ENCODE measurements at regions not wholly inside any gene's neighbourhood (a gene's known extent, or its start where the extent isn't known, plus 50 kb on each side); places are given as distances from the start of the nearest gene placed in this dataset.

DNA sequence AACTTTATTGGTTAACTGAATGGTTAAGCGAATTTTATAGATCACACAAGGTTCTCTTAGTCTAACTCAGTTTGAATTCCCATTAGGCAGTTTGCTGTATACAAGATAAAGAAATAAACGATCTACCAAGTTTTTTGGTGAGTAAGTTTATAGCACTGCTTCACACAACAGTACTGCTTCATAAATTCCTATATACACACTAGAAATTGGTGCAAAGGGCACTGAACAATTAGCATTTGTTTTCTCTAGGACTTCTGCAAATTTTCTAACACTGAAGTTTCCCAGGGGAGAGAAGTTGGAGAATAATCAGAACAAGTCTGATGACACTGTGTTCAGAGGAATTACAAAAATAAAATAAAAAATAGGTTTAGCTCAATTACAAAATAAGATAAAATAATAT lies 1138.8 kb upstream of the PCDH9 start:
- peaks cover 4% of the 10 kb centered on the region; the same call in 1 of the 2 replicates for H3K4me1 ChIP-seq
- H3K9me3 ChIP-seq: no peaks in the 10 kb centered on the region
- TF ChIP-seq, protein P1, sequence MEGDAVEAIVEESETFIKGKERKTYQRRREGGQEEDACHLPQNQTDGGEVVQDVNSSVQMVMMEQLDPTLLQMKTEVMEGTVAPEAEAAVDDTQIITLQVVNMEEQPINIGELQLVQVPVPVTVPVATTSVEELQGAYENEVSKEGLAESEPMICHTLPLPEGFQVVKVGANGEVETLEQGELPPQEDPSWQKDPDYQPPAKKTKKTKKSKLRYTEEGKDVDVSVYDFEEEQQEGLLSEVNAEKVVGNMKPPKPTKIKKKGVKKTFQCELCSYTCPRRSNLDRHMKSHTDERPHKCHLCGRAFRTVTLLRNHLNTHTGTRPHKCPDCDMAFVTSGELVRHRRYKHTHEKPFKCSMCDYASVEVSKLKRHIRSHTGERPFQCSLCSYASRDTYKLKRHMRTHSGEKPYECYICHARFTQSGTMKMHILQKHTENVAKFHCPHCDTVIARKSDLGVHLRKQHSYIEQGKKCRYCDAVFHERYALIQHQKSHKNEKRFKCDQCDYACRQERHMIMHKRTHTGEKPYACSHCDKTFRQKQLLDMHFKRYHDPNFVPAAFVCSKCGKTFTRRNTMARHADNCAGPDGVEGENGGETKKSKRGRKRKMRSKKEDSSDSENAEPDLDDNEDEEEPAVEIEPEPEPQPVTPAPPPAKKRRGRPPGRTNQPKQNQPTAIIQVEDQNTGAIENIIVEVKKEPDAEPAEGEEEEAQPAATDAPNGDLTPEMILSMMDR (IDR thresholded peaks at IDR 0.05; ENCODE audit: low read depth, low read length): no peak
- no peak for DNase-seq
- H3K4me3 ChIP-seq (ENCODE audit: low read depth, low read length): no peak overlapping the region
- no peaks in the 10 kb centered on the region for H3K36me3 ChIP-seq
- H3K27me3 ChIP-seq: no peaks in the 10 kb centered on the region

DNA sequence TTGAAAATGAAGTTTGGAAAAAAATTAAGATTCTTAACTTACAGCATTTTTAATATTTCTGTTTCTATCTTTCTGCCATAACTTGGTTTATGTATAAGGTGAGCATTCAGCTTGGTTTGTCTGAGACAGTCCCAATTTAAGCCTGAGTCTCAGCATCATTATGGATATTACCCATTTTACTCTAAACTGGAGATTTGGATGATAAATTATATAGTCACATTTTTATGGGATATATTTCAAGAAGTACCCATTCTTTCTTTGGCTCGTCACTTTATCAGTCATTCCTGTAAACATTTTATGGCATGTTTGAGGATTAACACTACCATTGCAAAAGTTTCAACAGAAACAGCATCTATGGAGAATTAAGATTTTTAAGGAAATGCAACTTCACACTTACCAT lies 1129.0 kb upstream of the PCDH9 start:
- DNase-seq: no peak
- no peak overlapping the region for H3K4me3 ChIP-seq (ENCODE audit: low read depth, low read length)
- H3K36me3 ChIP-seq: no peaks in the 10 kb centered on the region
- no peaks in the 10 kb centered on the region for H3K9me3 ChIP-seq
- no peaks in the 10 kb centered on the region for H3K27me3 ChIP-seq
- TF ChIP-seq, protein P1 (IDR thresholded peaks at IDR 0.05; ENCODE audit: low read depth, low read length): no peak
- H3K4me1 ChIP-seq: peaks cover 7% of the 10 kb centered on the region

GRCh38 chr13:68358294-68358705 lies 1128.2 kb upstream of the PCDH9 start:
- Histone ChIP-seq H3K36me3 (no peaks in the 10 kb centered on the region), H3K4me1 (peaks cover 7% of the 10 kb centered on the region), H3K27me3 (no peaks in the 10 kb centered on the region), H3K9me3 (no peaks in the 10 kb centered on the region), H3K4me3 (ENCODE audit: low read depth, low read length) (no peak overlapping the region)
- TF ChIP-seq, protein P1 (IDR thresholded peaks at IDR 0.05; ENCODE audit: low read depth, low read length): no peak
- DNase-seq: no peak

GRCh38 chr13:68350554-68350953 lies 1120.4 kb upstream of the PCDH9 start:
- TF ChIP-seq, protein P1 (IDR thresholded peaks at IDR 0.05; ENCODE audit: low read depth, low read length): no peak
- Histone ChIP-seq H3K27me3 (no peaks in the 10 kb centered on the region), H3K36me3 (no peaks in the 10 kb centered on the region)

DNA sequence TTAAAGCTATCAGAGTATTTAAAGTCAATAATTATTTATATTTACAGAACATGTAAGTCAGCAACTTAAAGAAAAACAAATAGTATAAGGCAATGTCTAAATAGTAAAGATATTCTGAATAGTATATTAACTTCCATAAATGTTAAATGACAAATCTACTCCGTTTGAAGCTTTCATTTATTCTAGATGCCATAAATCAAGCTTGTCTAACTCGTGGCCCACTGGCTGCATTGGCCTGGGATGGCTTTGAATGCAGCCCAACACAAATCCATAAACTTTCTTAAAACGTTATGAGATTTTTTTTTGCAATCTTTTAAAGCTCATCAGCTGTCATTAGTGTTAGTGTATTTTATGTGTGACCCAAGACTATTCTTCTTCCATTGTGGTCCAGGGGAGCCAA lies 1117.1 kb upstream of the PCDH9 start:
- no peak for DNase-seq
- Histone ChIP-seq H3K27me3 (no peaks in the 10 kb centered on the region), H3K4me3 (ENCODE audit: low read depth, low read length) (no peak overlapping the region), H3K4me1 (no peaks in the 10 kb centered on the region), H3K9me3 (no peaks in the 10 kb centered on the region), H3K36me3 (no peaks in the 10 kb centered on the region)
- TF ChIP-seq, protein P1 (IDR thresholded peaks at IDR 0.05; ENCODE audit: low read depth, low read length): no peak

More at GRCh38 chr13:68350554-68350953, 1120.4 kb upstream of the PCDH9 start:
- Histone ChIP-seq H3K4me1 (no peaks in the 10 kb centered on the region), H3K4me3 (ENCODE audit: low read depth, low read length) (no peak overlapping the region), H3K9me3 (no peaks in the 10 kb centered on the region)
- DNase-seq: no peak

DNA sequence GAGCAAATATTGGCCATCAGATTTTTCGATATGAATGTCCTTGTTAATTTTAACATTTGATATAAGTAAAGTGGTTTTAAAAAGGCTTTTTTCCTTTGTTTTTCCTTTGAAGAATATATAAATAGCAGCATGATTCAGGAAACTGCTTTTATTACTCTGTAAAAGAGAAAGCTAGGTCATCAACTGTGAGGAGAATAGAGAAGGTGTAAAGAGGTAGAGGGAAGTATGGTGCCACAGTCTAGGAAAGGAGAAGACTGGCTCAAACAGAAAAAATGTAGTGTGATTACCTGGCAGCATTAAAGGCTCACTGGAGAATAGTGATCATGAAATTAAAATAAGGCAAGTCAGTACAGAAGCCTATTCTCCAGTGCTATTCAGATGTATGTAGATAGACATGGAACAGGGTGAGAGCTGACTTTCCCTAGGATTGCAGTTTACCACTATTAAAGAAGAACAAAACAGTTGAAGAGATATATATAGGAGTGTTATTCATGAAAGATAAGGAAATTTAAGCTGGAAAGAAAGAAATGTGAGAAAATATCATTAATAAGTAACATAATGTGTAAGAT lies 1115.9 kb upstream of the PCDH9 start:
- no peaks in the 10 kb centered on the region for H3K9me3 ChIP-seq
- no peaks in the 10 kb centered on the region for H3K27me3 ChIP-seq
- H3K4me3 ChIP-seq (ENCODE audit: low read depth, low read length): no peak overlapping the region
- no peaks in the 10 kb centered on the region for H3K4me1 ChIP-seq
- TF ChIP-seq, protein P1 (IDR thresholded peaks at IDR 0.05; ENCODE audit: low read depth, low read length): no peak
- DNase-seq: no peak
- no peaks in the 10 kb centered on the region for H3K36me3 ChIP-seq
